ENCODE measurements at regions not wholly inside any gene's neighbourhood (a gene's known extent, or its start where the extent isn't known, plus 50 kb on each side); places are given as distances from the start of the nearest gene placed in this dataset.

GRCh38 chr14:22502007-22502406 lies 87.0 kb downstream of the DAD1 start:
- Histone ChIP-seq H3K36me3 (ENCODE audit: insufficient read depth, low read length) (no peaks in the 10 kb centered on the region), H3K4me3 (ENCODE audit: insufficient read depth, low read length) (no peak overlapping the region), H3K4me1 (ENCODE audit: insufficient read depth, low read length) (no peaks in the 10 kb centered on the region), H3K27me3 (ENCODE audit: insufficient read depth, low read length) (peaks cover 9% of the 10 kb centered on the region), H4K20me1 (ENCODE audit: insufficient read depth, low read length) (no peaks in the 10 kb centered on the region), H3K27ac (ENCODE audit: low read depth, low read length) (no peak overlapping the region), H3K79me2 (ENCODE audit: insufficient read depth, low read length) (no peaks in the 10 kb centered on the region), H3K4me2 (ENCODE audit: insufficient read depth, low read length) (no peak overlapping the region), H3K9me3 (ENCODE audit: low read depth, low read length) (no peaks in the 10 kb centered on the region), H2AFZ (ENCODE audit: low read length) (no peak overlapping the region)
- TF ChIP-seq CTCF (IDR thresholded peaks at IDR 0.05; ENCODE audit: extremely low read depth, low read depth, low read length) = no peak
- DNase-seq (ENCODE audit: insufficient read length, low spot score, missing footprints) = no peak

- H3K9me3 ChIP-seq (ENCODE audit: low read depth, low read length) = no peaks in the 10 kb centered on the region
- no peaks in the 10 kb centered on the region for H3K4me1 ChIP-seq (ENCODE audit: insufficient read depth, low read length)
- no peaks in the 10 kb centered on the region for H3K79me2 ChIP-seq (ENCODE audit: insufficient read depth, low read length)
- H3K27ac ChIP-seq (ENCODE audit: low read depth, low read length) = no peak overlapping the region
- no peak overlapping the region for H2AFZ ChIP-seq (ENCODE audit: low read length)
- TF ChIP-seq CTCF (IDR thresholded peaks at IDR 0.05; ENCODE audit: extremely low read depth, low read depth, low read length) = no peak
- no peak overlapping the region for H3K4me3 ChIP-seq (ENCODE audit: insufficient read depth, low read length)
- peaks cover 8% of the 10 kb centered on the region for H3K27me3 ChIP-seq (ENCODE audit: insufficient read depth, low read length)
- DNase-seq (ENCODE audit: insufficient read length, low spot score, missing footprints) = no peak
- no peaks in the 10 kb centered on the region for H3K36me3 ChIP-seq (ENCODE audit: insufficient read depth, low read length)
- no peak overlapping the region for H3K4me2 ChIP-seq (ENCODE audit: insufficient read depth, low read length)
- no peaks in the 10 kb centered on the region for H4K20me1 ChIP-seq (ENCODE audit: insufficient read depth, low read length)
These were observed 87.9 kb downstream of the DAD1 start for GRCh38 chr14:22500954-22501726.

- H3K27ac ChIP-seq (ENCODE audit: low read depth, low read length) = no peak overlapping the region
- H3K79me2 ChIP-seq (ENCODE audit: insufficient read depth, low read length) = no peaks in the 10 kb centered on the region
- no peak overlapping the region for H2AFZ ChIP-seq (ENCODE audit: low read length)
- no peaks in the 10 kb centered on the region for H3K36me3 ChIP-seq (ENCODE audit: insufficient read depth, low read length)
- no peak overlapping the region for H3K4me3 ChIP-seq (ENCODE audit: insufficient read depth, low read length)
- no peaks in the 10 kb centered on the region for H4K20me1 ChIP-seq (ENCODE audit: insufficient read depth, low read length)
- no peak for DNase-seq (ENCODE audit: insufficient read length, low spot score, missing footprints)
- TF ChIP-seq CTCF (IDR thresholded peaks at IDR 0.05; ENCODE audit: extremely low read depth, low read depth, low read length) = no peak
- no peaks in the 10 kb centered on the region for H3K9me3 ChIP-seq (ENCODE audit: low read depth, low read length)
- no peaks in the 10 kb centered on the region for H3K4me1 ChIP-seq (ENCODE audit: insufficient read depth, low read length)
- no peak overlapping the region for H3K4me2 ChIP-seq (ENCODE audit: insufficient read depth, low read length)
- H3K27me3 ChIP-seq (ENCODE audit: insufficient read depth, low read length) = peaks cover 11% of the 10 kb centered on the region
These were observed 88.5 kb downstream of the DAD1 start for GRCh38 chr14:22500525-22500924.

GRCh38 chr14:22497671-22498093 lies 91.3 kb downstream of the DAD1 start:
- Histone ChIP-seq H3K27ac (ENCODE audit: low read depth, low read length) (no peak overlapping the region), H2AFZ (ENCODE audit: low read length) (no peak overlapping the region), H3K36me3 (ENCODE audit: insufficient read depth, low read length) (no peaks in the 10 kb centered on the region), H3K79me2 (ENCODE audit: insufficient read depth, low read length) (no peaks in the 10 kb centered on the region), H3K9me3 (ENCODE audit: low read depth, low read length) (no peaks in the 10 kb centered on the region), H3K27me3 (ENCODE audit: insufficient read depth, low read length) (peaks cover 18% of the 10 kb centered on the region), H3K4me1 (ENCODE audit: insufficient read depth, low read length) (no peaks in the 10 kb centered on the region), H4K20me1 (ENCODE audit: insufficient read depth, low read length) (no peaks in the 10 kb centered on the region), H3K4me3 (ENCODE audit: insufficient read depth, low read length) (no peak overlapping the region), H3K4me2 (ENCODE audit: insufficient read depth, low read length) (no peak overlapping the region)
- DNase-seq (ENCODE audit: insufficient read length, low spot score, missing footprints) = no peak
- no peak for TF ChIP-seq CTCF (IDR thresholded peaks at IDR 0.05; ENCODE audit: extremely low read depth, low read depth, low read length)

All from osteoblast (primary cell).